ENCODE measurements at regions not wholly inside any gene's neighbourhood (a gene's known extent, or its start where the extent isn't known, plus 50 kb on each side); places are given as distances from the start of the nearest gene placed in this dataset.

GRCh38 chr13:24995225-24995804 lies 100.6 kb upstream of the PABPC3 start:
- no peaks in the 10 kb centered on the region for H3K9me3 ChIP-seq (ENCODE audit: low read length)
- no peak for TF ChIP-seq EZH2 (IDR thresholded peaks at IDR 0.05; ENCODE audit: low read length, unreplicated experiment)
- peak; percentile 80 for TF ChIP-seq CTCF (conservative IDR thresholded peaks at IDR 0.05; ENCODE audit: low read depth, low read length)
- no peak for TF ChIP-seq EZH2phosphoT487 (IDR thresholded peaks at IDR 0.05; ENCODE audit: borderline replicate concordance, low read length)
- POLR2A ChIA-PET (ENCODE audit: unreplicated experiment) = no interaction called here
- H3K4me2 ChIP-seq (ENCODE audit: low read length) = 0 out of 2 replicates have a peak overlapping the region, but pooled peaks have one; percentile 10
- no peaks in the 10 kb centered on the region for H3K36me3 ChIP-seq (ENCODE audit: low read depth, low read length)
- no peaks in the 10 kb centered on the region for H3F3A ChIP-seq (ENCODE audit: low read length, unreplicated experiment)
- H3K9ac ChIP-seq (ENCODE audit: low read length) = no peak overlapping the region
- no peaks in the 10 kb centered on the region for H3K79me2 ChIP-seq (ENCODE audit: low read length)
- intact Hi-C loops (cut with micrococcal nuclease) = loop anchor here (2.0 to 10.0 kb wide), 2 partner anchors 41 to 301 kb away; no protein-coding TSS in a partner anchor
- H4K20me1 ChIP-seq (ENCODE audit: low read length) = no peaks in the 10 kb centered on the region
- no TSS peak for BruUV-seq (replicated peaks)
- H3K9me2 ChIP-seq (replicated peaks; ENCODE audit: low read length) = no peaks in the 10 kb centered on the region
- no peak overlapping the region for H2AFZ ChIP-seq (ENCODE audit: low read length)
- CTCF ChIA-PET = interaction anchor here (0.6 to 1.3 kb wide), 8 partner anchors 19 to 159 kb away, joined by 3 to 6 read pairs (median 4); no protein-coding TSS in a partner anchor
- peak; percentile 88 for ATAC-seq
- H3K4me1 ChIP-seq (ENCODE audit: insufficient read depth, low read length) = no peaks in the 10 kb centered on the region
- H3K4me3 ChIP-seq (ENCODE audit: low read length) = no peak overlapping the region
- DNase-seq = peak; percentile 86
- peaks cover 26% of the 10 kb centered on the region for H3K27me3 ChIP-seq (ENCODE audit: low read length)
- no peak overlapping the region for H3K27ac ChIP-seq (ENCODE audit: low read length)

GRCh38 chr13:24997367-24997967 lies 98.5 kb upstream of the PABPC3 start:
- no peak overlapping the region for H3K9ac ChIP-seq (ENCODE audit: low read length)
- H2AFZ ChIP-seq (ENCODE audit: low read length) = no peak overlapping the region
- no peak overlapping the region for H3K27ac ChIP-seq (ENCODE audit: low read length)
- no peak overlapping the region for H3K4me3 ChIP-seq (ENCODE audit: low read length)
- DNase-seq (peak; percentile 64), ATAC-seq (no peak)
- ChIA-PET CTCF (no interaction called here), POLR2A (ENCODE audit: unreplicated experiment) (no interaction called here)
- H4K20me1 ChIP-seq (ENCODE audit: low read length) = no peaks in the 10 kb centered on the region
- no peaks in the 10 kb centered on the region for H3F3A ChIP-seq (ENCODE audit: low read length, unreplicated experiment)
- H3K27me3 ChIP-seq (ENCODE audit: low read length) = peaks cover 9% of the 10 kb centered on the region
- no peak overlapping the region for H3K4me2 ChIP-seq (ENCODE audit: low read length)
- H3K9me3 ChIP-seq (ENCODE audit: low read length) = no peaks in the 10 kb centered on the region
- no peaks in the 10 kb centered on the region for H3K36me3 ChIP-seq (ENCODE audit: low read depth, low read length)
- no peaks in the 10 kb centered on the region for H3K9me2 ChIP-seq (replicated peaks; ENCODE audit: low read length)
- peak; percentile 75 for TF ChIP-seq CTCF (conservative IDR thresholded peaks at IDR 0.05; ENCODE audit: low read depth, low read length)
- no peak for TF ChIP-seq EZH2 (IDR thresholded peaks at IDR 0.05; ENCODE audit: low read length, unreplicated experiment)
- H3K79me2 ChIP-seq (ENCODE audit: low read length) = no peaks in the 10 kb centered on the region
- H3K4me1 ChIP-seq (ENCODE audit: insufficient read depth, low read length) = peaks cover 11% of the 10 kb centered on the region
- intact Hi-C loops (cut with micrococcal nuclease) = loop anchor here (10.0 kb wide), 1 partner anchor 303 kb away; no protein-coding TSS in a partner anchor
- BruUV-seq (replicated peaks) = no TSS peak

- no TSS peak for BruUV-seq (replicated peaks)
- no peak overlapping the region for H3K4me2 ChIP-seq (ENCODE audit: low read length)
- no peak for TF ChIP-seq EZH2phosphoT487 (IDR thresholded peaks at IDR 0.05; ENCODE audit: borderline replicate concordance, low read length)
- DNase-seq (no peak), ATAC-seq (no peak)
- no peak overlapping the region for H3K9ac ChIP-seq (ENCODE audit: low read length)
- no peaks in the 10 kb centered on the region for H3F3A ChIP-seq (ENCODE audit: low read length, unreplicated experiment)
- H3K9me2 ChIP-seq (replicated peaks; ENCODE audit: low read length) = no peaks in the 10 kb centered on the region
- H3K9me3 ChIP-seq (ENCODE audit: low read length) = no peaks in the 10 kb centered on the region
- no peak overlapping the region for H3K27ac ChIP-seq (ENCODE audit: low read length)
- ChIA-PET POLR2A (ENCODE audit: unreplicated experiment) (no interaction called here), CTCF (no interaction called here)
- no peaks in the 10 kb centered on the region for H3K36me3 ChIP-seq (ENCODE audit: low read depth, low read length)
- H3K4me1 ChIP-seq (ENCODE audit: insufficient read depth, low read length) = peaks cover 11% of the 10 kb centered on the region
- no peaks in the 10 kb centered on the region for H4K20me1 ChIP-seq (ENCODE audit: low read length)
- no peaks in the 10 kb centered on the region for H3K27me3 ChIP-seq (ENCODE audit: low read length)
- no peak overlapping the region for H2AFZ ChIP-seq (ENCODE audit: low read length)
- intact Hi-C loops (cut with micrococcal nuclease) = loop anchor here (10.0 kb wide), 1 partner anchor 304 kb away; no protein-coding TSS in a partner anchor
- no peaks in the 10 kb centered on the region for H3K79me2 ChIP-seq (ENCODE audit: low read length)
- no peak overlapping the region for H3K4me3 ChIP-seq (ENCODE audit: low read length)
Observed at GRCh38 chr13:24998433-24998832, 97.5 kb upstream of the PABPC3 start.

All from PC-3 (cell line).